ENCODE measurements at regions not wholly inside any gene's neighbourhood (a gene's known extent, or its start where the extent isn't known, plus 50 kb on each side); places are given as distances from the start of the nearest gene placed in this dataset.

GRCh38 chr21:15370462-15370975 lies 305.7 kb upstream of the NRIP1 start:
- no peak for TF ChIP-seq CTCF (IDR thresholded peaks at IDR 0.05; ENCODE audit: low read depth, low read length)
- no peak for DNase-seq (ENCODE audit: low read depth in 2 of 2)
- H3K4me3 ChIP-seq (replicated peaks in 1 of 2; ENCODE audit: low read depth in 2 of 2, low read length in 2 of 2): no peak overlapping the region

- no peak for DNase-seq (ENCODE audit: low read depth in 2 of 2)
- no peak for TF ChIP-seq CTCF (IDR thresholded peaks at IDR 0.05; ENCODE audit: low read depth, low read length)
- no peak overlapping the region for H3K4me3 ChIP-seq (replicated peaks in 1 of 2; ENCODE audit: low read depth in 2 of 2, low read length in 2 of 2)
Observed at GRCh38 chr21:15373941-15374340, 309.1 kb upstream of the NRIP1 start.

GRCh38 chr21:15379776-15380175 lies 315.0 kb upstream of the NRIP1 start:
- DNase-seq (ENCODE audit: low read depth in 2 of 2): peak in 1 of 2 donors; percentile 41
- no peak for TF ChIP-seq CTCF (IDR thresholded peaks at IDR 0.05; ENCODE audit: low read depth, low read length)
- no peak overlapping the region for H3K4me3 ChIP-seq (replicated peaks in 1 of 2; ENCODE audit: low read depth in 2 of 2, low read length in 2 of 2)

- H3K4me3 ChIP-seq (replicated peaks in 1 of 2; ENCODE audit: low read depth in 2 of 2, low read length in 2 of 2): no peak overlapping the region
- DNase-seq (ENCODE audit: low read depth in 2 of 2): no peak
- no peak for TF ChIP-seq CTCF (IDR thresholded peaks at IDR 0.05; ENCODE audit: low read depth, low read length)
Observed at GRCh38 chr21:15383588-15383987, 318.8 kb upstream of the NRIP1 start.

DNA sequence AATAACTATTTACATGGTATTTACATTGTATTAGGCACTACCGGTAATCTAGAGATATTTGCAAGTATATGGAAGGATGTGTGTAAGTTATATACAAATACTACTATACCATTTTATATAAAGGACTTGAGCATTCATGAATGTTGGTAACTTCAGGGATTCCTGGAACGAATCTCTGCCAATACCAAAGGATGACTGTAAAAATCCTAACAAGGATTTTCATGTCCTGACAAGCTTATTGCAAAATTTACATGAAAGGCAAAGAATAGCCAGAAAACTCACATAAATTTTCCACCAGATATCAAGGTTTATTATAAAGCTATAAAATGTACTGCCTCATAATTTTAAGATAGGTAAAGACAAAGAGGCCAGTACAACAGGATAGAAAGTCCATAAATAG lies 325.2 kb upstream of the NRIP1 start:
- no peak for DNase-seq (ENCODE audit: low read depth in 2 of 2)
- no peak for TF ChIP-seq CTCF (IDR thresholded peaks at IDR 0.05; ENCODE audit: low read depth, low read length)
- H3K4me3 ChIP-seq (replicated peaks in 1 of 2; ENCODE audit: low read depth in 2 of 2, low read length in 2 of 2): no peak overlapping the region

DNA sequence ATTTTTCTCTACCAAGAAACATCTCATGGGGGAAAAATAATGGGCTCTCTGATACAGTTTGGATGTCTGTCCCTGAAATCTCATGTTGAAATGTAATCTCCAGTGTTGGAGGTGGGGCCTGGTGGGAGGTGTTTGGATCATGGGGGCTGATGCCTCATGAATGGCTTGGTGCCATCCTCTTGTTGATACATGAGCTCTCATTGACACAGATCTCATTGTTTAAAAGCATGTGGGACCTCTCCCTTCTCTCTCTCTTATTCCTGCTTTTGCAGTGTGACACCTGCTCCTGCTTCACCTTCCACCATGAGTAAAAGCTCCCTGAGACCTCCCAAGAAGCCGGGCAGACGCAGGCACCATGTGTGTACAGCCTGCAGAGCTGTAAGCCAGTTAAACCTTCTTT lies 332.5 kb upstream of the NRIP1 start:
- H3K4me3 ChIP-seq (replicated peaks in 1 of 2; ENCODE audit: low read depth in 2 of 2, low read length in 2 of 2): no peak overlapping the region
- TF ChIP-seq CTCF (IDR thresholded peaks at IDR 0.05; ENCODE audit: low read depth, low read length): no peak
- no peak for DNase-seq (ENCODE audit: low read depth in 2 of 2)

GRCh38 chr21:15400905-15401304 lies 328.9 kb upstream of the USP25 start:
- H3K4me3 ChIP-seq (replicated peaks in 1 of 2; ENCODE audit: low read depth in 2 of 2, low read length in 2 of 2): no peak overlapping the region
- TF ChIP-seq CTCF (IDR thresholded peaks at IDR 0.05; ENCODE audit: low read depth, low read length): no peak
- peak; percentile 5 to 58 for DNase-seq (ENCODE audit: low read depth in 2 of 2)

Data from cardiac fibroblast (primary cell).